IPS-NIHi7 (cell line): ENCODE measurements at regions not wholly inside any gene's neighbourhood (a gene's known extent, or its start where the extent isn't known, plus 50 kb on each side); places are given as distances from the start of the nearest gene placed in this dataset.

Experiments
- DNase-seq: peaks from one replicate; pipeline ENCODE4 v3.0.0; 2012; ENCODE audit warnings: mixed read lengths; ENCODE audit errors: extremely low spot score

DNA sequence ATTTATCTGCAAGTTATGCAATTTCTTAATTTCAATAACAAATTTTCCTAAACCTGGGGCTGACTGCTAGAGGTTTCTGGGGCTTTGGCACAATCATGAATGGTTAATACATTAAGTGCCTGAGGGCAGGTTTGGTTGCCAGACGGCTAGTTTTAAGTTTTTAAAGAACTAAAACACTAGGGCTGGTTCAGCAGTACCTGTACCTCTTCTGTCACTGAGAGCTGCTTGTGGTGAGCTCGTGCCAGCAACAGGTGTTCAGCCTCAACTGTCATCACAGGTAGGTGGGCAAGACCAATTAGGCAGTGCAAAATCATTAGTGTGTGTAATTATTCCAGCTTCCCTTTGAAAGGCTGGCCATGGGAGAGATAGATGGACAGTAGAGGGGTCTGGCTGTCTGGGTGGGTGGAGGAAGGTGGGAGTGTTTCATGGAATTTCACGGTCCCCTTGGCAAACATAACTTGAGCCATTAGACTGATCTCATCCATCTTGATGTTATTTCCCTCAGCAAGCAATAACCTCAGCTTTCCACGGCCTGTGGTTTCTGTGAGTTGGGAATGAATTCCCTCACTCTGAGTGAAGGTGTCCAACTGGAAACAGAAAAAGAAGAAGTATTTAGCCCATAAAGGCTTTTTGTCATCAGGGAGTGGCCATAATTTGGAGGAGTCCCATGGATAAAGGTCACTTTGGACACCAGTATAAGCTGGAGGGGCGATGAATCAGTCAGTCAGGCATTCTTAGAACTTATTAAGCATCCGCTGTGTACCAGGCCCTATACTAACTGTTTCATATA, 114.8 kb downstream of the SNX19 start:
- DNase-seq: no peak

- DNase-seq: no peak
These were observed 113.7 kb downstream of the SNX19 start for GRCh38 chr11:130802567-130802966.

DNA sequence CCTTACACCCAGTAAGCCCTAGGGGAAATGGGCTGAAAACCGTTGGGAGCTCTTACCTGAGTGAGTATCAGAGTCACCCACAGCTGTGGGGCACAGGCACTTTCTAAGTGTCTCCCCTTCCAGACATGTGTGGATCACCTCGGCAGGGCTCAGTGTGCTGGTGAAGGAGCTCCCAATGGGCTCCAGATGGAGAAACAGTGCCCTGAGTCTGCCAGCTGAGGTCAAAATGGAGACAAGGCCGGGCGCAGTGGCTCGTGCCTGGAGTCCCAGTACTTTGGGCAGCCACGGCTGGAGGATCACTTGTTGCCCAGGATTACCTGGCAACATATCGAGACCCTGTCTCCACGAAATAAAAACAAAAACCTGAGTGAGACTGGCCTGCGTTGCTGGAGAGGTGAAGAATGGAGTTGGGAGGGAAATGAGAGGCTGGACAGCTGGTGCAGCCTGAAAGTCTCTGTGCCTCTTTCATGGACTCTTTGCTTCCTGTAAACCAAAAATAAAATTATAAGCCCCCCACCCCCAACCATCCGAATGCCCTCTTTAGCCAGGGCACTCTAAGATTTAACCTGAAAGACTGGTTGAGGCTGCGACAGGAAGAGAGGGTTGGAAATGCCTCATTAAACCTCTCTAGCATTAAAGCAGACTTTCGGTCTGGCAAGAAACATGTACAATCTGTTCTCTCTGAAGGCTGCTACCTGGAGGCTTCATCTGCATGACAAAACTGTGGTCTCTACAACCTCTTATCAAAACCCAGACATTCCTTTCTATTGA, 111.8 kb downstream of the SNX19 start:
- DNase-seq: no peak

- no peak for DNase-seq
These were observed 109.5 kb downstream of the SNX19 start for GRCh38 chr11:130806746-130807145.

DNA sequence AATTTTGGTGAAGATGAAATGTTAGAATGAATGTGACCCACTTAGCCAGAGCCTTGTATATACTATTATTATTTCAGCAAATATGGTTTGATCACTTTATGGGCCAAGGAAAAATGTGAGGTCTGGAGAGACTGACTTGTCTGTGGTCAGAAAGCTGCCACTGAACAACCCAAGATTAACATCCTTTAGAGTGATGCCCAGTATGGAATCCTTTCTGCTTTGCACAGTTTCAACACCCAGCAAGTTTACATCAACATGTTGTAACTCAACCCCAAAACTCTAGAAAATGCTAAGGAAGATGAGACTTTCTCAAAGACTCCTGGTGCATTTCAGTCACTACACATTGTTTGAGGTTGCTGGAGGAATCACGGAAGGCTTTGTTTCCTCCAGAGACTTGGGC, 107.7 kb downstream of the SNX19 start:
- no peak for DNase-seq

GRCh38 chr11:130813196-130813595, 103.1 kb downstream of the SNX19 start:
- peak; percentile 52 for DNase-seq

DNA sequence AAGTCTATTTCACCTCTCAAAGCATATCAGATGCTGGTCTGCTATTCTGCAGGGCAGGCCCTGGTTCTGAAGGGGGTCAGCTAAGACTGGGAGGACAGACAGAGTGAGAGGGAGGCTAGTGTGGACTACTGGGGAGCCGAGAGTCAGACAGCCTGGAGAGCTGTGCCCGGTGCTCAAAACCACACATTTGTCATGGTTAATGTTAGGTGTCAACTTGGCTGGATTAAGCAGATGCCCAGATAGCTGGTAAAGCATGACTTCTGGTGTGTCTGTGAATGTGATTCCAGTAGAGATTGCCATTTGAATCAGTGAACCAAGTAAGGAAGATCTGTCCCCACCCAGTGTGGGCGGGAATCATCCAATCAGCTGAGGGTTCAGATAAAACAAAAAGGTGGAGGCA, 102.6 kb downstream of the SNX19 start:
- no peak for DNase-seq

GRCh38 chr11:130814440-130815096, 101.7 kb downstream of the SNX19 start:
- DNase-seq: no peak

GRCh38 chr11:130815097-130815802, 101.0 kb downstream of the SNX19 start:
- no peak for DNase-seq

- DNase-seq: no peak
These were observed 100.3 kb downstream of the SNX19 start for GRCh38 chr11:130815956-130816355.

- DNase-seq: no peak
These were observed 99.5 kb downstream of the SNX19 start for GRCh38 chr11:130816546-130817329.

DNA sequence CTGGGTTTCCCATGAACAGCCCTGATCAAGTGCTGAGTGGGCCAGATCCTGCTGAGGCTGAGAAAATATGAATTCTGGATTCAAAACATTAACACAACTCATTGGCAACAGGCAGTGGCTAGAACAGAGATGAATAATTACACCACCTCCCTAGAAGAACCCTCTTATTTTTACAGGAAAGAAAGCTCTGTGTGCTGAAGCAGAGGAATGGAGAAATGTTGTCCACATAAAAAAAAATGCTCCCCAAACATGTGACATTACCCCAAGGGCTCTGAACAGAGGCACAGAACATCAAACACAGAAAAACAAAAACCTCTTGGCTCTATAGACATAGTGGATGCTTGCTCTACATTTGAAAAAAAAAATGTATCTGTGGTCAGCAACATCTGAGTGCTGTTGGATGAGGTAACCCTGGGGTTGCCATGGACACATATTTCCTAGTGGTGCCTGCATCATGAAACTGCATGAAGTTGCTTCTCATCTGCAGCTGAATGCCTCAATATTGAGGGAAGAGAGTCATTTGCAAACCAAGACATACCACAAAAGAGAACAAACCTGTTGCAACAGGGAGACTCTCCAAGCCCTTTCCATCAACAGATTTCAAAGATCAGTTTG, 98.8 kb downstream of the SNX19 start:
- DNase-seq: no peak

DNA sequence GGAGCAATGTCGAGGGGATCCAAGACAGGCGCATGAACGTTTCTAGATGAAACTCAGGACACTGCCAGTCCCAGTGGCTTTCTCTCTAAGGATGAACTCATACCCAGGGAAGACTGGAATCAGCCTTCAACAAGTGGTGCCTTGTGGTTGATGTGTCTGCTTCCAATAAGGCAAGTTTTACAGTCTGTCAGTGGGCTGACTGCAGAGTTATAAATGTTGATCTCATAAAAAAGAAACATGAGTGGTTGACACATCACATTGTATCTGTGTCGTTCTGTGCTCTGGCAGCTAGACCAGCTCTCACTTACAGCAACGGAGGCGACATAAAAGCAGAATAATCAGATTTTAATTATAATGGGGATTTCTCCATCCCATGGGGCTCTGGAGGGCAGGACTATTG, 96.7 kb downstream of the SNX19 start:
- no peak for DNase-seq
